ENCODE measurements at regions not wholly inside any gene's neighbourhood (a gene's known extent, or its start where the extent isn't known, plus 50 kb on each side); places are given as distances from the start of the nearest gene placed in this dataset.

DNA sequence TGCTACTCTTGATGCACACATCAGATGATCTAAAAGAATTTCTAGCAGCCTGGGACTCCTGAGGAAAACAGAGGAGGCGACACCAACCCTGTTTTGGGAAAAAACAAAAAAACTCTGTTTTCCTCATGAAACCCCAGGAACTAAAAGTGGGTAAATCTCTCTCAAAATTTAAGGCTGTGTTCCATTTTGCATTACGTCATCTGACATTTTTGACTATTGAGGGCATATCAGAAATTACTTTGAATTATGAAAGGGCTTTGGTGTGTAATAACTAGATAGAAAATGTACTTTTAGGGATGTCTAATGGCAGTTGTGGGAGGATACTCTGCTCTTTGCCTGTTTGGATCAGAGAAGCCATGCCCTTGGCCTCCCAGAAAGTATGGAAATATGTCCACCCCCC, 963.0 kb downstream of the CNTNAP5 start:
- ChIA-PET POLR2A (no interaction called here), CTCF (no interaction called here)
- no peak overlapping the region for H3K27ac ChIP-seq (ENCODE audit: low read depth, low read length)
- no peak for DNase-seq (ENCODE audit: low read depth, low spot score)
- H3K27me3 ChIP-seq (ENCODE audit: control insufficient read depth, insufficient read depth, low read length), result no peaks in the 10 kb centered on the region
- no peak overlapping the region for H3K4me3 ChIP-seq (ENCODE audit: low read depth, low read length)
- H3K9me3 ChIP-seq (ENCODE audit: control insufficient read depth, insufficient read depth, low read length), result peaks cover 11% of the 10 kb centered on the region
- TF ChIP-seq, protein P1, sequence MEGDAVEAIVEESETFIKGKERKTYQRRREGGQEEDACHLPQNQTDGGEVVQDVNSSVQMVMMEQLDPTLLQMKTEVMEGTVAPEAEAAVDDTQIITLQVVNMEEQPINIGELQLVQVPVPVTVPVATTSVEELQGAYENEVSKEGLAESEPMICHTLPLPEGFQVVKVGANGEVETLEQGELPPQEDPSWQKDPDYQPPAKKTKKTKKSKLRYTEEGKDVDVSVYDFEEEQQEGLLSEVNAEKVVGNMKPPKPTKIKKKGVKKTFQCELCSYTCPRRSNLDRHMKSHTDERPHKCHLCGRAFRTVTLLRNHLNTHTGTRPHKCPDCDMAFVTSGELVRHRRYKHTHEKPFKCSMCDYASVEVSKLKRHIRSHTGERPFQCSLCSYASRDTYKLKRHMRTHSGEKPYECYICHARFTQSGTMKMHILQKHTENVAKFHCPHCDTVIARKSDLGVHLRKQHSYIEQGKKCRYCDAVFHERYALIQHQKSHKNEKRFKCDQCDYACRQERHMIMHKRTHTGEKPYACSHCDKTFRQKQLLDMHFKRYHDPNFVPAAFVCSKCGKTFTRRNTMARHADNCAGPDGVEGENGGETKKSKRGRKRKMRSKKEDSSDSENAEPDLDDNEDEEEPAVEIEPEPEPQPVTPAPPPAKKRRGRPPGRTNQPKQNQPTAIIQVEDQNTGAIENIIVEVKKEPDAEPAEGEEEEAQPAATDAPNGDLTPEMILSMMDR (IDR thresholded peaks at IDR 0.05; ENCODE audit: low read depth, low read length), result no peak

DNA sequence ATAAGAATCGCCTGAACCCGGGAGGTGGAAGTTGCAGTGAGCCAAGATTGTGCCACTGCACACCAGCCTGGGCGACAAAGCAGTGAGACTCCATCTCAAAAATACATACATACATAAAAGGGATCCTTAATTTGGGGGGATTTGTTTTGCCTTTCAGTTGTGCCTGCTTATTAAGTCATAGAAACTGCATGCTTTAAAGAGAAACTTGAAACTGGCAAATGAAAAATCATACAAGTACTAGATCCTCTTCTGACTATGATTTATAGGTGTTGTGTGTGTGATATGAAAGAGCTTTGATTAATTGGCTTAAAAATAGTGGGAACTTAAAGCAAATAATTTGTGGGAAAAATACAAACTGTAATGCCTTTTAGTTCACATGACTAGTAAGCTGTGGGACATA, 963.7 kb downstream of the CNTNAP5 start:
- POLR2A ChIA-PET, result no interaction called here
- TF ChIP-seq, protein P1 (IDR thresholded peaks at IDR 0.05; ENCODE audit: low read depth, low read length), result no peak
- Histone ChIP-seq H3K9me3 (ENCODE audit: control insufficient read depth, insufficient read depth, low read length) (peaks cover 11% of the 10 kb centered on the region), H3K27me3 (ENCODE audit: control insufficient read depth, insufficient read depth, low read length) (no peaks in the 10 kb centered on the region), H3K4me3 (ENCODE audit: low read depth, low read length) (no peak overlapping the region), H3K27ac (ENCODE audit: low read depth, low read length) (no peak overlapping the region)
- CTCF ChIA-PET, result no interaction called here
- DNase-seq (ENCODE audit: low read depth, low spot score), result no peak

DNA sequence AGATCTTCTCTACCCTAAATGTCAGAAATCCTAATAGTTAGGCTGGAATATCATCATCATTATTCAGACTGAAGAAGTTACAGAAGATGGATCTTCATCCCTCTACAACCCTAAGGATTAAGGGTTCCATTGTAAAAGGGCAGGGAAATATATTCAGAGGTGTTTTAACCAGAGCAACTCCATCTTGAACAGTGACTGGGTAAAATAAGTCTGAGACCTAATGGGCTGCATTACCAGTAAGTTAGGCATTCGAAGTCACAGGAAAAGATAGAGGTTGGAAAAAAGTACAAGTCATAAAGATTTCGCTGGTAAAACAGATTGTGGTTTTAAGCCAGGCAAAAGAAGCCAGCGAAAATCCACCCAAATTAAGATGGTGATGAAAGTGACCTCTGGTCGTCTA, 968.7 kb downstream of the CNTNAP5 start:
- Histone ChIP-seq H3K27ac (ENCODE audit: low read depth, low read length) (no peak overlapping the region), H3K9me3 (ENCODE audit: control insufficient read depth, insufficient read depth, low read length) (no peaks in the 10 kb centered on the region), H3K27me3 (ENCODE audit: control insufficient read depth, insufficient read depth, low read length) (no peaks in the 10 kb centered on the region), H3K4me3 (ENCODE audit: low read depth, low read length) (no peak overlapping the region)
- TF ChIP-seq, protein P1 (IDR thresholded peaks at IDR 0.05; ENCODE audit: low read depth, low read length), result no peak
- no peak for DNase-seq (ENCODE audit: low read depth, low spot score)
- ChIA-PET POLR2A (no interaction called here), CTCF (no interaction called here)

DNA sequence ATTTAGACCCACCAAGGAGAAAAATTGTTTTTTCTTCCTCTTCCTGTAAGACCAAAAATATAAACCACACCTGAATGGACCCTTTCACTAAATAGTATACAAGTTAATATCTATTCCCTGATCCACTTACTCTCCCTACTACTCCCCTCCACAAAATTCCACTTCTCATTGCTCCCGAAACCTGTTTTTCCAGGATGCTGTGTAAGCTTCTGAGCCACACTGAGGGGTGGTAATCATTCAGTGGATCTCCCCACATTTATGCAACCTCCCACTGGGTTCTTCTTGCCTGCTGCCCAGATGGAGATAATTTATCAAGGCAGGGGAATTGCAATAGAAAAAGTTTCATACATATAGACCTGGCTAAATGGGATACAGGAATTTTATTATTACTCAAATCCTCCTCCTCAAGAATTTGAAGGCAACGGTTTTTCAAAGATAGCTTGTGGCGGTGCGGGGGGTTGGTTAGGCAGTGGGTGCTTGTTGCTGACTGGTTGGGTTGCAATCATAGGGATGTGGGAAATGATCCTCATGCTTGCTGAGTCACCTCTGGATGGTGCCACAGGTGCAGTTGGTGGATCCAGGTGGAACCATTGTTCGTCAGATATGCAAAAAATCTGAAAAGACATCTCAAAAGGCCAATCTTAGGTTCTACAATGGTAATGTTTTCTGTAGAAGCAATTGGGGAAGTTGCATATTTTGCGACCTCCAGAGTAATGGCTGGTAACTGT, 970.3 kb downstream of the CNTNAP5 start:
- no peak overlapping the region for H3K27ac ChIP-seq (ENCODE audit: low read depth, low read length)

DNA sequence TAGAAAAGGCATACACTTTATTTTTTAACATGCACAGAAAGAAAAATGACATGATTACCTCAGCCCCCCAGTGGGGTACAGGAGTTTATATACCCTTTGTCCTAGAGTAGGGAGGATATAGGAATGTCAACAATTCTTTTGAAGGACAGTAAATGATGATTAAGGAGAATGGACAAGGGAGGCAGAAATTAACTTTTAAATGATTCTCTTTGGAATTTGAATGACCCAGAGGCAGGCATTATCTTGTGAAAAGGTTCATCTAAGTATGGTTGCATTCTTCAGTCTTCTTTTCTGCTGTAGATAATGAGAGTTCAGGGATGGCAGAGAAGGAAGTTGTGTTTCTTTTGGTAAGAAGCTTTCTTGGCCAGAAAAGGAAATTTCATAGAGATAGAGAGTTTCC, 971.3 kb downstream of the CNTNAP5 start:
- no peaks in the 10 kb centered on the region for H3K9me3 ChIP-seq (ENCODE audit: control insufficient read depth, insufficient read depth, low read length)
- no peak overlapping the region for H3K4me3 ChIP-seq (ENCODE audit: low read depth, low read length)
- H3K27ac ChIP-seq (ENCODE audit: low read depth, low read length), result no peak overlapping the region
- ChIA-PET CTCF (no interaction called here), POLR2A (no interaction called here)
- DNase-seq (ENCODE audit: low read depth, low spot score), result no peak
- H3K27me3 ChIP-seq (ENCODE audit: control insufficient read depth, insufficient read depth, low read length), result no peaks in the 10 kb centered on the region
- TF ChIP-seq, protein P1 (IDR thresholded peaks at IDR 0.05; ENCODE audit: low read depth, low read length), result no peak

More for the DNA sequence above, 970.3 kb downstream of the CNTNAP5 start:
- TF ChIP-seq, protein P1 (IDR thresholded peaks at IDR 0.05; ENCODE audit: low read depth, low read length), result no peak
- no peaks in the 10 kb centered on the region for H3K27me3 ChIP-seq (ENCODE audit: control insufficient read depth, insufficient read depth, low read length)
- DNase-seq (ENCODE audit: low read depth, low spot score), result no peak
- no peak overlapping the region for H3K4me3 ChIP-seq (ENCODE audit: low read depth, low read length)
- CTCF ChIA-PET, result no interaction called here
- no peaks in the 10 kb centered on the region for H3K9me3 ChIP-seq (ENCODE audit: control insufficient read depth, insufficient read depth, low read length)
- POLR2A ChIA-PET, result no interaction called here
